D721Med (cell line): ENCODE measurements at regions not wholly inside any gene's neighbourhood (a gene's known extent, or its start where the extent isn't known, plus 50 kb on each side); places are given as distances from the start of the nearest gene placed in this dataset.

Experiments used
- DNase-seq: peaks from one replicate; pipeline ENCODE4 v3.0.0; 2011; ENCODE audit warnings: low spot score; ENCODE audit not compliant: insufficient read length
- FAIRE-seq: peaks from 2 replicates; lab custom pipeline; 2011; peaks lifted over from hg19 to GRCh38; lab: Jason Lieb, UNC
- CTCF ChIP-seq: IDR thresholded peaks from 2 replicates; pipeline ENCODE4 v1.5.1; 2012; ENCODE audit warnings: mild to moderate bottlenecking, control low read depth; ENCODE audit not compliant: insufficient read depth; ENCODE audit errors: missing control alignments

- FAIRE-seq = no peak
- DNase-seq = no peak
- no peak for TF ChIP-seq CTCF
Measured at GRCh38 chr1:9179463-9180110, 50.7 kb upstream of the GPR157 start.

GRCh38 chr1:9180111-9180819 is 51.4 kb upstream of the GPR157 start:
- FAIRE-seq (no peak), DNase-seq (no peak)
- no peak for TF ChIP-seq CTCF

GRCh38 chr1:9181176-9181906 is 52.4 kb upstream of the GPR157 start:
- peak; percentile 88 for TF ChIP-seq CTCF
- DNase-seq = peak; percentile 38
- FAIRE-seq = no peak

- TF ChIP-seq CTCF = no peak
- DNase-seq (no peak), FAIRE-seq (no peak)
Measured at GRCh38 chr1:9181990-9182783, 52.4 kb upstream of the H6PD start.

- TF ChIP-seq CTCF = no peak
- FAIRE-seq (no peak), DNase-seq (no peak)
Measured at GRCh38 chr1:9182784-9183257, 51.8 kb upstream of the H6PD start.

- DNase-seq (no peak), FAIRE-seq (no peak)
- TF ChIP-seq CTCF = no peak
Measured at GRCh38 chr1:9183441-9183840, 51.1 kb upstream of the H6PD start.
